ENCODE measurements at regions not wholly inside any gene's neighbourhood (a gene's known extent, or its start where the extent isn't known, plus 50 kb on each side); places are given as distances from the start of the nearest gene placed in this dataset.
A peak's percentile ranks its signal among the peaks of the same experiment; 100 is the strongest.

DNA sequence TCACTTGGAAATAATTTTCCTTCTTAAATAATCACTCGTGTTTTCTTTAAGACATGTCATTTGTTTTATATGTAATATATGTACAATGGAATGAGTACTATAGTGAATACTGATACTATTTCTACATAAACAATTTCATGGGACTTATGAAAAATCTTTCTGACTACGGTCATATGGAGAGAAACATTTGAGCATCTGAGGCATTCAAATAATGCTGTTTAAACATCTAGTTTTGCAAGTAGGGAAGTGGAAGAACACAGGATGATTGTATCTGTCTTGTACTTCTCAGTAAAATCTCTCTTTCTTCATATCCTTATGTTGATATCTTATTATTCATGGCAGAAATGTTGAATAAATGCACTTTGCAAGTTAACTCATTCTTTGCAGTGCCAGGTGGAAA is 599.5 kb upstream of the KCNMB2 start:
- Histone ChIP-seq H4K20me1 (ENCODE audit: insufficient read depth) (no peaks in the 10 kb centered on the region), H2AFZ (ENCODE audit: low read depth, low read length) (no peak overlapping the region), H3K9me2 (ENCODE audit: insufficient read depth, low read length) (no peaks in the 10 kb centered on the region), H3K4me2 (ENCODE audit: low read length) (no peak overlapping the region), H3K9ac (ENCODE audit: low read length) (no peak overlapping the region), H3K9me3 (ENCODE audit: low read length) (no peaks in the 10 kb centered on the region), H3K79me2 (replicated peaks; ENCODE audit: insufficient read depth, low read length) (no peaks in the 10 kb centered on the region), H3K4me3 (ENCODE audit: low read length) (no peak overlapping the region), H3K36me3 (ENCODE audit: insufficient read depth, low read length) (no peaks in the 10 kb centered on the region), H3F3A (ENCODE audit: insufficient read depth, low read length, poor library complexity, severe bottlenecking) (no peaks in the 10 kb centered on the region), H3K27me3 (ENCODE audit: insufficient read depth, low read depth, low read length) (no peaks in the 10 kb centered on the region), H3K27ac (ENCODE audit: low read length) (no peak overlapping the region)
- TF ChIP-seq SMC3 (conservative IDR thresholded peaks at IDR 0.05; ENCODE audit: poor library complexity) (no peak), CTCF (IDR thresholded peaks at IDR 0.05; ENCODE audit: poor library complexity, severe bottlenecking) (no peak), TAF1 (IDR thresholded peaks at IDR 0.05; ENCODE audit: low read depth) (no peak), POLR2AphosphoS5 (IDR thresholded peaks at IDR 0.05) (no peak), EZH2 (IDR thresholded peaks at IDR 0.05; ENCODE audit: borderline replicate concordance, insufficient read depth, low read length, poor library complexity, severe bottlenecking) (no peak), RAD21 (conservative IDR thresholded peaks at IDR 0.05) (no peak), EP300 (conservative IDR thresholded peaks at IDR 0.05; ENCODE audit: poor library complexity, severe bottlenecking) (no peak), MXI1 (conservative IDR thresholded peaks at IDR 0.05; ENCODE audit: poor library complexity, severe bottlenecking) (no peak)
- TF ChIP-seq, protein P1, sequence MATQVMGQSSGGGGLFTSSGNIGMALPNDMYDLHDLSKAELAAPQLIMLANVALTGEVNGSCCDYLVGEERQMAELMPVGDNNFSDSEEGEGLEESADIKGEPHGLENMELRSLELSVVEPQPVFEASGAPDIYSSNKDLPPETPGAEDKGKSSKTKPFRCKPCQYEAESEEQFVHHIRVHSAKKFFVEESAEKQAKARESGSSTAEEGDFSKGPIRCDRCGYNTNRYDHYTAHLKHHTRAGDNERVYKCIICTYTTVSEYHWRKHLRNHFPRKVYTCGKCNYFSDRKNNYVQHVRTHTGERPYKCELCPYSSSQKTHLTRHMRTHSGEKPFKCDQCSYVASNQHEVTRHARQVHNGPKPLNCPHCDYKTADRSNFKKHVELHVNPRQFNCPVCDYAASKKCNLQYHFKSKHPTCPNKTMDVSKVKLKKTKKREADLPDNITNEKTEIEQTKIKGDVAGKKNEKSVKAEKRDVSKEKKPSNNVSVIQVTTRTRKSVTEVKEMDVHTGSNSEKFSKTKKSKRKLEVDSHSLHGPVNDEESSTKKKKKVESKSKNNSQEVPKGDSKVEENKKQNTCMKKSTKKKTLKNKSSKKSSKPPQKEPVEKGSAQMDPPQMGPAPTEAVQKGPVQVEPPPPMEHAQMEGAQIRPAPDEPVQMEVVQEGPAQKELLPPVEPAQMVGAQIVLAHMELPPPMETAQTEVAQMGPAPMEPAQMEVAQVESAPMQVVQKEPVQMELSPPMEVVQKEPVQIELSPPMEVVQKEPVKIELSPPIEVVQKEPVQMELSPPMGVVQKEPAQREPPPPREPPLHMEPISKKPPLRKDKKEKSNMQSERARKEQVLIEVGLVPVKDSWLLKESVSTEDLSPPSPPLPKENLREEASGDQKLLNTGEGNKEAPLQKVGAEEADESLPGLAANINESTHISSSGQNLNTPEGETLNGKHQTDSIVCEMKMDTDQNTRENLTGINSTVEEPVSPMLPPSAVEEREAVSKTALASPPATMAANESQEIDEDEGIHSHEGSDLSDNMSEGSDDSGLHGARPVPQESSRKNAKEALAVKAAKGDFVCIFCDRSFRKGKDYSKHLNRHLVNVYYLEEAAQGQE (IDR thresholded peaks at IDR 0.05; ENCODE audit: borderline replicate concordance), result no peak

DNA sequence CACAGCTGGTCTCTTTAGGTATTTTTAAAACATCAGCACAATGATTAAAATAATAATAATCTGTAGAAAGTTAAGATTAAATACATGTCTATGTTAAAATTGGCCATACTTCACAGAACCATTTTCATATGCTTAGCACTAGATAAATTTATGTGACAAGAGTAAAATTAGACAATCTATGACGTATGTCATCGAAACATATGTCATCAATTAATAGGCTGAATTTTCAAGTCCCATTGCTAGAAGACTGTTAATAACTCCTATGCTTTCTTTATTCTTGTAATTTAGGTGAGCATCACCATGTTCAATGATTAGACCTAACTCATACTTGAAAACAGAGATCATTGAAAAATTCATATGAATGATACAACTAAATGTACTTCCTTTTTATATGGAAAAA is 593.3 kb upstream of the KCNMB2 start:
- no peak overlapping the region for H3K27ac ChIP-seq (ENCODE audit: low read length)
- H3K4me3 ChIP-seq (ENCODE audit: low read length), result no peak overlapping the region
- TF ChIP-seq EP300 (conservative IDR thresholded peaks at IDR 0.05; ENCODE audit: poor library complexity, severe bottlenecking) (peak; percentile 69), CTCF (IDR thresholded peaks at IDR 0.05; ENCODE audit: poor library complexity, severe bottlenecking) (no peak), MXI1 (conservative IDR thresholded peaks at IDR 0.05; ENCODE audit: poor library complexity, severe bottlenecking) (no peak), RAD21 (conservative IDR thresholded peaks at IDR 0.05) (no peak), SMC3 (conservative IDR thresholded peaks at IDR 0.05; ENCODE audit: poor library complexity) (no peak), POLR2AphosphoS5 (IDR thresholded peaks at IDR 0.05) (peak; percentile 28), TAF1 (IDR thresholded peaks at IDR 0.05; ENCODE audit: low read depth) (no peak), EZH2 (IDR thresholded peaks at IDR 0.05; ENCODE audit: borderline replicate concordance, insufficient read depth, low read length, poor library complexity, severe bottlenecking) (no peak)
- TF ChIP-seq, protein P1 (IDR thresholded peaks at IDR 0.05; ENCODE audit: borderline replicate concordance), result no peak
- no peaks in the 10 kb centered on the region for H3K27me3 ChIP-seq (ENCODE audit: insufficient read depth, low read depth, low read length)
- H3F3A ChIP-seq (ENCODE audit: insufficient read depth, low read length, poor library complexity, severe bottlenecking), result no peaks in the 10 kb centered on the region
- no peaks in the 10 kb centered on the region for H3K9me3 ChIP-seq (ENCODE audit: low read length)
- no peaks in the 10 kb centered on the region for H4K20me1 ChIP-seq (ENCODE audit: insufficient read depth)
- H2AFZ ChIP-seq (ENCODE audit: low read depth, low read length), result no peak overlapping the region
- H3K79me2 ChIP-seq (replicated peaks; ENCODE audit: insufficient read depth, low read length), result no peaks in the 10 kb centered on the region
- H3K9me2 ChIP-seq (ENCODE audit: insufficient read depth, low read length), result no peaks in the 10 kb centered on the region
- no peak overlapping the region for H3K4me2 ChIP-seq (ENCODE audit: low read length)
- H3K9ac ChIP-seq (ENCODE audit: low read length), result no peak overlapping the region
- no peaks in the 10 kb centered on the region for H3K36me3 ChIP-seq (ENCODE audit: insufficient read depth, low read length)

All from neural cell (in vitro differentiated cells).